OCI-LY3 (cell line): ENCODE measurements at regions not wholly inside any gene's neighbourhood (a gene's known extent, or its start where the extent isn't known, plus 50 kb on each side); places are given as distances from the start of the nearest gene placed in this dataset.

Experiments
- CTCF ChIP-seq: fragments of 200-600, 300-600 bp; sonication (generic); IDR thresholded peaks from 2 replicates; pipeline ENCODE4 v1.5.1; 2014; ENCODE audit warnings: antibody characterized with exemption, low read length, low read depth
- EZH2phosphoT487 ChIP-seq: fragments of 200-600 bp; shearing (Covaris generic); IDR thresholded peaks from 2 replicates; pipeline ENCODE4 v1.6.1; 2018; ENCODE audit warnings: antibody characterized with exemption, mixed run types, low read depth

GRCh38 chr6:6796818-6797217, 208.3 kb downstream of the LY86 start:
- TF ChIP-seq CTCF: no peak
- no peak for TF ChIP-seq EZH2phosphoT487
